MM.1S (cell line): ENCODE measurements at regions not wholly inside any gene's neighbourhood (a gene's known extent, or its start where the extent isn't known, plus 50 kb on each side); places are given as distances from the start of the nearest gene placed in this dataset.

Experiments used
- CTCF ChIP-seq: fragments of 300-600 bp; sonication (generic); IDR thresholded peaks from 2 replicates; pipeline ENCODE4 v1.5.1; 2016; ENCODE audit warnings: antibody characterized with exemption, low read length, mixed read lengths
- EZH2 ChIP-seq: fragments of 300-600 bp; sonication (generic); optimal IDR thresholded peaks from 2 replicates; pipeline ENCODE3; 2017; ENCODE audit warnings: low read depth, mild to moderate bottlenecking, antibody characterized with exemption, low read length, mixed read lengths
- EZH2phosphoT487 ChIP-seq: fragments of 300-600 bp; sonication (generic); IDR thresholded peaks from 2 replicates; pipeline ENCODE4 v1.6.1; 2018; ENCODE audit warnings: antibody characterized with exemption, low read length

- TF ChIP-seq CTCF = no peak
- TF ChIP-seq EZH2phosphoT487 = no peak
- no peak for TF ChIP-seq EZH2
Measured at GRCh38 chr4:128649575-128650205, 159.8 kb upstream of the JADE1 start.
